SJSA1 (cell line): ENCODE measurements at regions not wholly inside any gene's neighbourhood (a gene's known extent, or its start where the extent isn't known, plus 50 kb on each side); places are given as distances from the start of the nearest gene placed in this dataset.

Experiments
- DNase-seq, 2 experiments: peaks; one replicate each; pipeline ENCODE4 v3.0.0-alpha.2; 2015 to 2020; ENCODE audit warnings: low spot score in 2 of 2, low read depth in 1 of 2
- H3K27ac ChIP-seq: fragments of 250-450 bp; sonication (Bioruptor Pico); 2 replicates; pipeline ENCODE4 v1.5.1; 2020; ENCODE audit warnings: mild to moderate bottlenecking, moderate library complexity
- H3K27me3 ChIP-seq: fragments of 250-450 bp; sonication (Bioruptor Pico); replicated peaks from 2 replicates; pipeline ENCODE4 v1.5.1; 2020; ENCODE audit warnings: mild to moderate bottlenecking, moderate library complexity
- H3K36me3 ChIP-seq: fragments of 250-450 bp; sonication (Bioruptor Pico); 2 replicates; pipeline ENCODE4 v1.5.1; 2020; ENCODE audit warnings: mild to moderate bottlenecking
- H3K4me1 ChIP-seq: fragments of 250-450 bp; sonication (Bioruptor Pico); replicated peaks from 2 replicates; pipeline ENCODE4 v1.6.1; 2021; ENCODE audit warnings: mild to moderate bottlenecking
- H3K4me3 ChIP-seq: fragments of 250-450 bp; sonication (Bioruptor Pico); 2 replicates; pipeline ENCODE4 v1.5.1; 2020; ENCODE audit warnings: mild to moderate bottlenecking
- H3K9me3 ChIP-seq: fragments of 250-450 bp; sonication (Bioruptor Pico); replicated peaks from 2 replicates; pipeline ENCODE4 v1.5.1; 2020; ENCODE audit warnings: mild to moderate bottlenecking

- no peak overlapping the region for H3K27ac ChIP-seq
- no peak overlapping the region for H3K4me3 ChIP-seq
- no peaks in the 10 kb centered on the region for H3K4me1 ChIP-seq
- no peaks in the 10 kb centered on the region for H3K36me3 ChIP-seq
- DNase-seq: no peak
- H3K27me3 ChIP-seq: no peaks in the 10 kb centered on the region
- H3K9me3 ChIP-seq: no peaks in the 10 kb centered on the region
These were observed 326.5 kb downstream of the ASMT start for GRCh38 chrX:1941321-1941720.

GRCh38 chrX:1945879-1946278 lies 331.0 kb downstream of the ASMT start:
- Histone ChIP-seq H3K4me1 (no peaks in the 10 kb centered on the region), H3K27ac (no peak overlapping the region), H3K27me3 (no peaks in the 10 kb centered on the region), H3K36me3 (no peaks in the 10 kb centered on the region), H3K9me3 (no peaks in the 10 kb centered on the region), H3K4me3 (no peak overlapping the region)
- no peak for DNase-seq

GRCh38 chrX:1946974-1947373 lies 332.1 kb downstream of the ASMT start:
- Histone ChIP-seq H3K9me3 (no peaks in the 10 kb centered on the region), H3K27ac (no peak overlapping the region), H3K36me3 (no peaks in the 10 kb centered on the region), H3K4me3 (no peak overlapping the region), H3K4me1 (no peaks in the 10 kb centered on the region), H3K27me3 (no peaks in the 10 kb centered on the region)
- no peak for DNase-seq
